Adrenal gland (tissue), 9 donors: ENCODE measurements at regions not wholly inside any gene's neighbourhood (a gene's known extent, or its start where the extent isn't known, plus 50 kb on each side); places are given as distances from the start of the nearest gene placed in this dataset.
A peak's percentile ranks its signal among the peaks of the same experiment; 100 is the strongest.

ENCODE experiments used
- DNase-seq, 7 donors: peaks; one replicate each; pipeline ENCODE4 v3.0.0-alpha.2; 2019 to 2020
- H3K27ac ChIP-seq, 5 donors: fragments of 200-600 bp; sonication (generic) in 4 of 5; 1 replicate in 3 of 5; 2 replicates in 2 of 5; pipeline versions ENCODE4 v1.5.1 to v1.8.0; 2016 to 2020; ENCODE audit warnings: mild to moderate bottlenecking in 1 of 5
- H3K27me3 ChIP-seq: fragments of 200-600 bp; 2 replicates; pipeline ENCODE4 v1.8.0; 2021
- H3K36me3 ChIP-seq, 2 donors: fragments of 200-600 bp; replicated peaks in 1 of 2; 1 replicate in 1 of 2; 2 replicates in 1 of 2; pipeline versions ENCODE4 v1.5.1 to v1.8.0; 2018 to 2022
- H3K4me1 ChIP-seq, 2 donors: fragments of 200-600 bp; replicated peaks in 1 of 2; 1 replicate in 1 of 2; 2 replicates in 1 of 2; pipeline versions ENCODE4 v1.5.1 to v1.8.0; 2018 to 2021
- H3K4me3 ChIP-seq, 4 donors: fragments of 200-600 bp; sonication (generic) in 3 of 4; one replicate each; pipeline ENCODE4 v1.5.1; 2016 to 2018
- H3K9me3 ChIP-seq, 3 donors: fragments of 200-600 bp; sonication (generic) in 1 of 3; replicated peaks in 1 of 3; 1 replicate in 2 of 3; 2 replicates in 1 of 3; pipeline versions ENCODE4 v1.5.1 to v1.8.0; 2016 to 2021
- POLR2A ChIP-seq, 2 donors: fragments of 450-650 bp; IDR thresholded peaks; one replicate each; pipeline ENCODE4 v1.6.1; 2017; ENCODE audit warnings: antibody characterized with exemption in 2 of 2, mild to moderate bottlenecking in 2 of 2, moderate library complexity in 1 of 2
- WGBS, 4 donors: extraction: QIAGEN DNeasy Blood & Tissue Kit in 2 of 4; methylation state at CpG; one replicate each; pipeline versions ENCODE4 v1.1.5 to v1.1.7; 2013 to 2017; 5-methylcytosine and 5-hydroxymethylcytosine counted together
- intact Hi-C, 2 donors: fragments of 100-400 bp; cut with DNase I; formaldehyde crosslinking; loops; one replicate each; pipeline versions ENCODE4 v1.14.1 to v1.15.0; 2022 to 2023
- TF ChIP-seq, protein P1 (sequence below), 6 experiments: fragments of 450-650 bp in 4 of 6; fragments of 200-600 bp in 2 of 6; sonication (generic) in 1 of 6; IDR thresholded peaks; 1 replicate in 5 of 6; 2 replicates in 1 of 6; pipeline versions ENCODE4 v1.5.1 to v1.8.0; 2016 to 2021; ENCODE audit warnings: antibody characterized with exemption in 6 of 6, mild to moderate bottlenecking in 2 of 6, moderate library complexity in 1 of 6
- donor health status: healthy with polysubstance abuse.
- donor health status: Bipolar disorder and iron deficiency.
- donor health status: DM: yes; HTN: yes; CAD: no.
- donor health status: DM: no; HTN: no; CAD: no.
- donor health status: DM: no; HTN: no; CAD: no.

DNA sequence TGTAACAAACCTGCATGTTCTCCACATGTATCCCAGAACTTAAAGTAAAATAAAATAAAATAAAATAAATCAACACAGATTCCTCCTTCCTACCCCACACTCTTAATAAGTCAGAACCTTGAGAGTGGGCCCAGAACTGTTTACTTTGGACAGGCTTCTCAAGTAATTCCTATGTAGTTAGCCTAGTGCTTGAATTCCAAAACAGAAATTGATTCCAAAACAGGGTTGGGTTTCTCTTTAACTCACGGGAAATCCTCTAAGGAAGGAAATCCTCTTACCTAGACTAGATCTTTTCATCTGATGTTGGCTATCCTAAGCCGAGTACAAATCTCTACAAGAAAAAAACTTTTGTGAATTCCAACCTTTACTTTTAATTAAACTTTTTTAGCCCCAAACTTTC is 324.7 kb upstream of the C16orf82 start:
- intact Hi-C loops: no loop called here
- Histone ChIP-seq H3K36me3 (no peaks in the 10 kb centered on the region), H3K4me1 (no peaks in the 10 kb centered on the region), H3K9me3 (no peaks in the 10 kb centered on the region), H3K4me3 (no peak overlapping the region), H3K27me3 (no peaks in the 10 kb centered on the region), H3K27ac (no peak overlapping the region)
- no peak for TF ChIP-seq POLR2A (IDR thresholded peaks at IDR 0.05)
- TF ChIP-seq, protein P1, sequence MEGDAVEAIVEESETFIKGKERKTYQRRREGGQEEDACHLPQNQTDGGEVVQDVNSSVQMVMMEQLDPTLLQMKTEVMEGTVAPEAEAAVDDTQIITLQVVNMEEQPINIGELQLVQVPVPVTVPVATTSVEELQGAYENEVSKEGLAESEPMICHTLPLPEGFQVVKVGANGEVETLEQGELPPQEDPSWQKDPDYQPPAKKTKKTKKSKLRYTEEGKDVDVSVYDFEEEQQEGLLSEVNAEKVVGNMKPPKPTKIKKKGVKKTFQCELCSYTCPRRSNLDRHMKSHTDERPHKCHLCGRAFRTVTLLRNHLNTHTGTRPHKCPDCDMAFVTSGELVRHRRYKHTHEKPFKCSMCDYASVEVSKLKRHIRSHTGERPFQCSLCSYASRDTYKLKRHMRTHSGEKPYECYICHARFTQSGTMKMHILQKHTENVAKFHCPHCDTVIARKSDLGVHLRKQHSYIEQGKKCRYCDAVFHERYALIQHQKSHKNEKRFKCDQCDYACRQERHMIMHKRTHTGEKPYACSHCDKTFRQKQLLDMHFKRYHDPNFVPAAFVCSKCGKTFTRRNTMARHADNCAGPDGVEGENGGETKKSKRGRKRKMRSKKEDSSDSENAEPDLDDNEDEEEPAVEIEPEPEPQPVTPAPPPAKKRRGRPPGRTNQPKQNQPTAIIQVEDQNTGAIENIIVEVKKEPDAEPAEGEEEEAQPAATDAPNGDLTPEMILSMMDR (IDR thresholded peaks at IDR 0.05): no peak
- WGBS, 4 donors: 30 to 42% (median 39%) methylated on average over 2 of the region's 2 CpGs
- DNase-seq: no peak

GRCh38 chr16:26744430-26744829 is 322.3 kb upstream of the C16orf82 start:
- H3K27ac ChIP-seq: no peak overlapping the region
- 30 to 47% (median 44%) methylated on average over 5 of the region's 5 CpGs for WGBS, 4 donors
- TF ChIP-seq POLR2A (IDR thresholded peaks at IDR 0.05): no peak
- TF ChIP-seq, protein P1 (IDR thresholded peaks at IDR 0.05): no peak
- intact Hi-C loops: no loop called here
- no peaks in the 10 kb centered on the region for H3K4me1 ChIP-seq
- DNase-seq: no peak
- no peaks in the 10 kb centered on the region for H3K36me3 ChIP-seq
- H3K4me3 ChIP-seq: no peak overlapping the region
- no peaks in the 10 kb centered on the region for H3K27me3 ChIP-seq
- no peaks in the 10 kb centered on the region for H3K9me3 ChIP-seq

DNA sequence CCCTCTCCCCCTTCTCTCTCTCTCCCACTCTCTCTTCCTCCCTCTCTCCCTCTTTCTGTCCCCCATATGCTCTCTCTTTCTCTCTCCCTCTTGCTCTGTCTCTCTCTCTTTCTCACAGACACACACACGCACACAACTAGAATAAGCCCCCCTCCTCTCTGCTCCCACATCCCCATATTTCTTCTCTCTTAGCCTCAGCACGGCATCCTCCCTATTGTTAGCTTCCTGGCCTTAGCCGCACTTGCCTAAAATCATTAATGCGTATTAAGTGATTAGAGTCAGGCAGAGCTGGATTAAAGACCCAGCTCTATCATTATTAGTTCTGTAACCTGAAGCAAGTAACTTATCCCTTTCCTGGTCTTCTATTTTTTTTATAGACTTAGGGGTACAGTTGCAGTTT is 319.0 kb upstream of the C16orf82 start:
- H3K27me3 ChIP-seq: no peaks in the 10 kb centered on the region
- H3K4me3 ChIP-seq: no peak overlapping the region
- no peaks in the 10 kb centered on the region for H3K4me1 ChIP-seq
- no peaks in the 10 kb centered on the region for H3K36me3 ChIP-seq
- H3K27ac ChIP-seq: no peak overlapping the region
- TF ChIP-seq, protein P1 (IDR thresholded peaks at IDR 0.05): no peak
- no peak for TF ChIP-seq POLR2A (IDR thresholded peaks at IDR 0.05)
- no peaks in the 10 kb centered on the region for H3K9me3 ChIP-seq
- no peak for DNase-seq
- WGBS, 4 donors: 34 to 41% (median 34%) methylated on average over 4 of the region's 4 CpGs
- intact Hi-C loops: no loop called here

DNA sequence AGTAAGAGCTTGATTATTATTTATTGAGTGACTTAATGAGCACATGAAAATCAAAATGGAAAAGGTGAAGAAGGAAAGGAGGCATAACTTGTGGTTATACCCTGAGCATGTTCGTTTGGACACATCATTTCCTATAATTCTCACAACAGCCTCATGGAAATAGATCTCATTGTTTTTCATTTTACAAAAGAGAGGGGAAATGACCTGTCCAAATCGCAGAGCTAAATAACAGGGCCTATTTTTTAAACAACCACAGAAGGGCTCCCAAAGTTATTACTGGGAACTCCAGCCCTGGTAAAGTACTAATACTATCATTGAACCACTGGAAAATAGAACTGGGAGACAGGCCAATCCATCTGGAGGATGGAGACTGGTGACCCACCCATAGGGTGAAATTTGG is 317.7 kb upstream of the C16orf82 start:
- intact Hi-C loops: no loop called here
- TF ChIP-seq, protein P1 (IDR thresholded peaks at IDR 0.05): no peak
- TF ChIP-seq POLR2A (IDR thresholded peaks at IDR 0.05): no peak
- Histone ChIP-seq H3K4me3 (peak overlapping the region in 1 of 4 donors; percentile 8), H3K27ac (no peak overlapping the region), H3K9me3 (no peaks in the 10 kb centered on the region), H3K4me1 (no peaks in the 10 kb centered on the region), H3K27me3 (peaks cover 3% of the 10 kb centered on the region), H3K36me3 (no peaks in the 10 kb centered on the region)
- 42 to 50% (median 46%) methylated on average over 2 of the region's 2 CpGs for WGBS, 4 donors
- DNase-seq: no peak
